ENCODE measurements at regions not wholly inside any gene's neighbourhood (a gene's known extent, or its start where the extent isn't known, plus 50 kb on each side); places are given as distances from the start of the nearest gene placed in this dataset.
"Not testable (repeated sequence)": the region's sequence is repeated elsewhere in the genome, so short reads cannot be mapped to it uniquely, and the experiment has no call there.

GRCh38 chr7:113030489-113030888, 56.1 kb downstream of the GPR85 start:
- Histone ChIP-seq H3K36me3 (ENCODE audit: control insufficient read depth in 2 of 2, insufficient read depth in 2 of 2, low read length in 2 of 2) (no peaks in the 10 kb centered on the region), H3K9ac (ENCODE audit: low read length in 2 of 2) (no peak overlapping the region), H3K4me1 (ENCODE audit: control insufficient read depth, insufficient read depth, low read length) (no peaks in the 10 kb centered on the region), H3K9me3 (ENCODE audit: control insufficient read depth in 2 of 2, low read length in 2 of 2) (no peaks in the 10 kb centered on the region), H3K27ac (ENCODE audit: low read length) (no peak overlapping the region), H3K27me3 (ENCODE audit: control insufficient read depth in 1 of 2, insufficient read depth in 2 of 2, low read length in 2 of 2) (no peaks in the 10 kb centered on the region), H3K4me3 (ENCODE audit: low read length in 2 of 2) (no peak overlapping the region)

GRCh38 chr7:113026941-113027340, 59.7 kb downstream of the GPR85 start:
- Histone ChIP-seq H3K36me3 (ENCODE audit: control insufficient read depth in 2 of 2, insufficient read depth in 2 of 2, low read length in 2 of 2) (no peaks in the 10 kb centered on the region), H3K4me3 (ENCODE audit: low read length in 2 of 2) (no peak overlapping the region), H3K27ac (ENCODE audit: low read length) (no peak overlapping the region), H3K9me3 (ENCODE audit: control insufficient read depth in 2 of 2, low read length in 2 of 2) (no peaks in the 10 kb centered on the region), H3K27me3 (ENCODE audit: control insufficient read depth in 1 of 2, insufficient read depth in 2 of 2, low read length in 2 of 2) (no peaks in the 10 kb centered on the region), H3K4me1 (ENCODE audit: control insufficient read depth, insufficient read depth, low read length) (no peaks in the 10 kb centered on the region), H3K9ac (ENCODE audit: low read length in 2 of 2) (no peak overlapping the region)

- H3K9ac ChIP-seq (ENCODE audit: low read length in 2 of 2); H3K36me3 ChIP-seq (ENCODE audit: control insufficient read depth in 2 of 2, insufficient read depth in 2 of 2, low read length in 2 of 2); H3K4me3 ChIP-seq (ENCODE audit: low read length in 2 of 2); H3K27me3 ChIP-seq (ENCODE audit: control insufficient read depth in 1 of 2, insufficient read depth in 2 of 2, low read length in 2 of 2); H3K9me3 ChIP-seq (ENCODE audit: control insufficient read depth in 2 of 2, low read length in 2 of 2); H3K4me1 ChIP-seq (ENCODE audit: control insufficient read depth, insufficient read depth, low read length); H3K27ac ChIP-seq (ENCODE audit: low read length): not testable (repeated sequence)
Measured at GRCh38 chr7:113017144-113017857, 69.3 kb downstream of the GPR85 start.

GRCh38 chr7:113015034-113015645, 71.5 kb downstream of the GPR85 start:
- H3K9me3 ChIP-seq (ENCODE audit: control insufficient read depth in 2 of 2, low read length in 2 of 2) = no peaks in the 10 kb centered on the region
- H3K27me3 ChIP-seq (ENCODE audit: control insufficient read depth in 1 of 2, insufficient read depth in 2 of 2, low read length in 2 of 2) = no peaks in the 10 kb centered on the region
- H3K9ac ChIP-seq (ENCODE audit: low read length in 2 of 2) = no peak overlapping the region
- H3K4me3 ChIP-seq (ENCODE audit: low read length in 2 of 2) = no peak overlapping the region
- H3K36me3 ChIP-seq (ENCODE audit: control insufficient read depth in 2 of 2, insufficient read depth in 2 of 2, low read length in 2 of 2) = no peaks in the 10 kb centered on the region
- no peak overlapping the region for H3K27ac ChIP-seq (ENCODE audit: low read length)
- no peaks in the 10 kb centered on the region for H3K4me1 ChIP-seq (ENCODE audit: control insufficient read depth, insufficient read depth, low read length)

- Histone ChIP-seq H3K27me3 (ENCODE audit: control insufficient read depth in 1 of 2, insufficient read depth in 2 of 2, low read length in 2 of 2) (no peaks in the 10 kb centered on the region), H3K9me3 (ENCODE audit: control insufficient read depth in 2 of 2, low read length in 2 of 2) (no peaks in the 10 kb centered on the region), H3K9ac (ENCODE audit: low read length in 2 of 2) (no peak overlapping the region), H3K4me3 (ENCODE audit: low read length in 2 of 2) (no peak overlapping the region), H3K4me1 (ENCODE audit: control insufficient read depth, insufficient read depth, low read length) (no peaks in the 10 kb centered on the region), H3K27ac (ENCODE audit: low read length) (no peak overlapping the region), H3K36me3 (ENCODE audit: control insufficient read depth in 2 of 2, insufficient read depth in 2 of 2, low read length in 2 of 2) (no peaks in the 10 kb centered on the region)
Measured at GRCh38 chr7:113013761-113014449, 72.7 kb downstream of the GPR85 start.

GRCh38 chr7:113012862-113013261, 73.8 kb downstream of the GPR85 start:
- H3K36me3 ChIP-seq (ENCODE audit: control insufficient read depth in 2 of 2, insufficient read depth in 2 of 2, low read length in 2 of 2); H3K27ac ChIP-seq (ENCODE audit: low read length); H3K9me3 ChIP-seq (ENCODE audit: control insufficient read depth in 2 of 2, low read length in 2 of 2); H3K9ac ChIP-seq (ENCODE audit: low read length in 2 of 2); H3K4me3 ChIP-seq (ENCODE audit: low read length in 2 of 2); H3K27me3 ChIP-seq (ENCODE audit: control insufficient read depth in 1 of 2, insufficient read depth in 2 of 2, low read length in 2 of 2); H3K4me1 ChIP-seq (ENCODE audit: control insufficient read depth, insufficient read depth, low read length): not testable (repeated sequence)

- no peak overlapping the region for H3K4me3 ChIP-seq (ENCODE audit: low read length in 2 of 2)
- H3K4me1 ChIP-seq (ENCODE audit: control insufficient read depth, insufficient read depth, low read length) = no peaks in the 10 kb centered on the region
- H3K36me3 ChIP-seq (ENCODE audit: control insufficient read depth in 2 of 2, insufficient read depth in 2 of 2, low read length in 2 of 2) = no peaks in the 10 kb centered on the region
- no peaks in the 10 kb centered on the region for H3K9me3 ChIP-seq (ENCODE audit: control insufficient read depth in 2 of 2, low read length in 2 of 2)
- H3K9ac ChIP-seq (ENCODE audit: low read length in 2 of 2) = no peak overlapping the region
- H3K27me3 ChIP-seq (ENCODE audit: control insufficient read depth in 1 of 2, insufficient read depth in 2 of 2, low read length in 2 of 2) = no peaks in the 10 kb centered on the region
- no peak overlapping the region for H3K27ac ChIP-seq (ENCODE audit: low read length)
Measured at GRCh38 chr7:113010377-113010776, 76.2 kb downstream of the GPR85 start.

GRCh38 chr7:113008755-113009154, 77.9 kb downstream of the GPR85 start:
- Histone ChIP-seq H3K4me1 (ENCODE audit: control insufficient read depth, insufficient read depth, low read length) (no peaks in the 10 kb centered on the region), H3K9ac (ENCODE audit: low read length in 2 of 2) (no peak overlapping the region), H3K27ac (ENCODE audit: low read length) (no peak overlapping the region), H3K36me3 (ENCODE audit: control insufficient read depth in 2 of 2, insufficient read depth in 2 of 2, low read length in 2 of 2) (no peaks in the 10 kb centered on the region), H3K9me3 (ENCODE audit: control insufficient read depth in 2 of 2, low read length in 2 of 2) (no peaks in the 10 kb centered on the region), H3K27me3 (ENCODE audit: control insufficient read depth in 1 of 2, insufficient read depth in 2 of 2, low read length in 2 of 2) (no peaks in the 10 kb centered on the region), H3K4me3 (ENCODE audit: low read length in 2 of 2) (no peak overlapping the region)

GRCh38 chr7:113004726-113005454, 81.7 kb downstream of the GPR85 start:
- no peak overlapping the region for H3K27ac ChIP-seq (ENCODE audit: low read length)
- no peaks in the 10 kb centered on the region for H3K36me3 ChIP-seq (ENCODE audit: control insufficient read depth in 2 of 2, insufficient read depth in 2 of 2, low read length in 2 of 2)
- no peak overlapping the region for H3K9ac ChIP-seq (ENCODE audit: low read length in 2 of 2)
- H3K4me3 ChIP-seq (ENCODE audit: low read length in 2 of 2) = no peak overlapping the region
- H3K9me3 ChIP-seq (ENCODE audit: control insufficient read depth in 2 of 2, low read length in 2 of 2) = no peaks in the 10 kb centered on the region
- H3K27me3 ChIP-seq (ENCODE audit: control insufficient read depth in 1 of 2, insufficient read depth in 2 of 2, low read length in 2 of 2) = no peaks in the 10 kb centered on the region
- H3K4me1 ChIP-seq (ENCODE audit: control insufficient read depth, insufficient read depth, low read length) = no peaks in the 10 kb centered on the region

GRCh38 chr7:113000316-113001020, 86.2 kb downstream of the GPR85 start:
- Histone ChIP-seq H3K9me3 (ENCODE audit: control insufficient read depth in 2 of 2, low read length in 2 of 2) (no peaks in the 10 kb centered on the region), H3K36me3 (ENCODE audit: control insufficient read depth in 2 of 2, insufficient read depth in 2 of 2, low read length in 2 of 2) (no peaks in the 10 kb centered on the region), H3K4me1 (ENCODE audit: control insufficient read depth, insufficient read depth, low read length) (no peaks in the 10 kb centered on the region), H3K27me3 (ENCODE audit: control insufficient read depth in 1 of 2, insufficient read depth in 2 of 2, low read length in 2 of 2) (no peaks in the 10 kb centered on the region), H3K27ac (ENCODE audit: low read length) (no peak overlapping the region), H3K9ac (ENCODE audit: low read length in 2 of 2) (no peak overlapping the region), H3K4me3 (ENCODE audit: low read length in 2 of 2) (no peak overlapping the region)

Measured in stomach smooth muscle (tissue), 2 donors.